ENCODE measurements at regions not wholly inside any gene's neighbourhood (a gene's known extent, or its start where the extent isn't known, plus 50 kb on each side); places are given as distances from the start of the nearest gene placed in this dataset.

DNA sequence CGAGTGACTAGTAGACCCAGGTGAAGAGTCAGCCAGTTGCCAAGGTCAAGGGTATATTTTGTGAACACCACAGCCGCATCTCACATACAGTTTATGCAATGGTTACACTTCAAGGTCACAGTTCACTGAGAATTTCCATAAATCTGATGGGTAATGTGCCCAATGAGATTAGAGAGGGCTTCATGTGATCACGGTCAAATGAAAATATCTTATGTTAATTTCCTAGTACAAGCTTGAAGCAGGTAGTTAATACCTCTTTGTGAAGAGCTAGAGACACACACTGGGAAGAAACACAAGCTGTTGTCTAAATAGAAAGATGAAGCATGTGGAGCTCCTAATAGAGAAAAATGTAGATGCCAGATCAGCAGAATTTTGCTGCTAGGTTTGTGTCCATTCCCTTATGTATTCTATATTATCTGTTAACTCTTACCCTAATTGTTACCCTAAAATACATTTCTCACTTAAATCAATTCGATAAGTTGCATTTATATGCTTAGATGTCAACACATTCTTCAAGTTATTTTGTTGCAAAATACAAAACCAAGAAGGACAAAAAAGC, 136.0 kb downstream of the NR2F2 start:
- intact Hi-C loops (cut with micrococcal nuclease), result no loop called here

More for the DNA sequence above, 136.0 kb downstream of the NR2F2 start:
- Histone ChIP-seq H3K4me3 (ENCODE audit: insufficient read depth, low read depth, low read length) (no peak overlapping the region), H2BK15ac (ENCODE audit: low read depth, low read length) (no peak overlapping the region), H2BK120ac (ENCODE audit: low read depth, low read length) (no peak overlapping the region), H3K23ac (ENCODE audit: low read depth, low read length) (no peak overlapping the region), H2AK9ac (replicated peaks; ENCODE audit: low read depth, low read length, poor library complexity) (no peak overlapping the region), H3K79me1 (ENCODE audit: low read depth in 1 of 2, low read length in 2 of 2) (no peaks in the 10 kb centered on the region), H3K36me3 (ENCODE audit: control insufficient read depth, insufficient read depth, low read length) (no peaks in the 10 kb centered on the region), H3K4me2 (ENCODE audit: low read depth, low read length) (no peak overlapping the region), H2BK20ac (ENCODE audit: low read depth, low read length) (no peak overlapping the region), H3K9me1 (ENCODE audit: insufficient read depth, low read length) (no peaks in the 10 kb centered on the region), H3K56ac (ENCODE audit: extremely low read depth, insufficient read depth, low read length) (no peak overlapping the region), H2BK5ac (ENCODE audit: low read depth, low read length, poor library complexity, severe bottlenecking) (no peak overlapping the region), H3K9ac (ENCODE audit: low read depth, low read length) (no peak overlapping the region), H3K18ac (ENCODE audit: low read depth, low read length) (no peak overlapping the region), H3K27me3 (ENCODE audit: control insufficient read depth, insufficient read depth, low read length) (peaks cover 7% of the 10 kb centered on the region), H2AFZ (replicated peaks; ENCODE audit: low read length, poor library complexity) (no peak overlapping the region), H3K27ac (ENCODE audit: insufficient read depth, low read length) (no peak overlapping the region), H4K20me1 (ENCODE audit: insufficient read depth, low read length) (no peaks in the 10 kb centered on the region), H3K14ac (replicated peaks; ENCODE audit: low read depth, low read length) (no peak overlapping the region), H3K9me3 (ENCODE audit: control insufficient read depth, insufficient read depth, low read length) (no peaks in the 10 kb centered on the region), H3K4me1 (ENCODE audit: control insufficient read depth, insufficient read depth, low read length) (no peaks in the 10 kb centered on the region), H4K8ac (ENCODE audit: low read depth in 2 of 2, low read length in 2 of 2) (no peak overlapping the region), H2AK5ac (ENCODE audit: low read depth, low read length) (no peak overlapping the region), H4K91ac (ENCODE audit: insufficient read depth, low read depth, low read length) (no peak overlapping the region), H4K5ac (ENCODE audit: low read depth, low read length) (no peak overlapping the region), H3K4ac (ENCODE audit: low read depth, low read length) (no peak overlapping the region)
- in situ Hi-C loops (cut with MboI; ENCODE audit: low sequenced_read_pairs), result no loop called here
- DNase-seq (no peak), ATAC-seq (ENCODE audit: low read depth) (no peak)
- WGBS, 2 experiments (ENCODE audit: extremely low coverage in 2 of 2, insufficient read length in 1 of 2), result no CpG with 5 or more reads among the region's 4 CpGs
- TF ChIP-seq MXI1 (IDR thresholded peaks at IDR 0.05; ENCODE audit: borderline replicate concordance, low read depth, low read length), result no peak
- 0 out of 2 replicates have a peak, but pooled peaks have one; percentile 16 for TF ChIP-seq MAFK (IDR thresholded peaks at IDR 0.05; ENCODE audit: low read depth, low read length)
- ChIA-PET CTCF (no interaction called here), POLR2A (ENCODE audit: unreplicated experiment) (no interaction called here)
- dilution Hi-C loops (cut with HindIII; ENCODE audit: low sequenced_read_pairs, unreplicated experiment), result no loop called here
- no TSS peak for BruUV-seq (replicated peaks)

All from IMR-90 (cell line).